ENCODE measurements at regions not wholly inside any gene's neighbourhood (a gene's known extent, or its start where the extent isn't known, plus 50 kb on each side); places are given as distances from the start of the nearest gene placed in this dataset.

DNA sequence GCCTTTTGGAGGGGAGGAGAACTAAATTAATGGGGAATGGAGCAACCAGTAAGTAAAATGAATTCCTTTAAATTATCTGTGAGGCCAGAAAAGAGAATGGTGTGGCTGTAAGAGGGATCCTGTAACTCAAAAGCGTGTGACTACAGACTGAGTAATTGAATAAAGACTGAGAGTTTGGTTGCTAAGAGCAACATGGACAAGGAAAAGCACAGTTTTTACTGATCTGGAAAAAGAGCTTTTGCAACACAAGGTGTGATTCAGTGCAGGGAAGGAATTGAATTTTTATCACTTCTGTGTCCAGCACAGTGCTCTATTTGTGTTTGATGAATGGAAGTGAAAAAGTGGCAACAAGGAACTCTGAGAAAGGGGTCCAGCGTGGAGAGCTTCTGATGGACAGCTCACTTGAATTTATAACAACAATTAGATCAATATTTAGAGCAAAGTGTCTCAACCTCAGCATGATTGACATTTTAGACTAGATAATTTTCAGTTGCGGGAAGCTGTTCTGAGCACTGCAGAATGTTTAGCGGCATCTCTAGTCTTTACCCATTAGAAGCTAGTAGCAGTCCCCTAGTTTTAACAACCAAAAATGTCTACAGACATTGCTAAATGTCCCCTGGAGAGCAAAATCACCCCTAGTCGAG lies 202.8 kb upstream of the BDNF start:
- peak; percentile 11 to 74 for DNase-seq (ENCODE audit: low read depth in 2 of 2)
- no peaks in the 10 kb centered on the region for H3K79me2 ChIP-seq (ENCODE audit: control insufficient read depth, insufficient read depth, low read length)
- H2AFZ ChIP-seq (ENCODE audit: low read length): no peak overlapping the region
- no peaks in the 10 kb centered on the region for H4K20me1 ChIP-seq (ENCODE audit: control insufficient read depth, extremely low read depth, insufficient read depth, low read length)
- H3K27me3 ChIP-seq (ENCODE audit: control insufficient read depth, insufficient read depth, low read length): no peaks in the 10 kb centered on the region
- peaks cover 4% of the 10 kb centered on the region for H3K4me1 ChIP-seq (ENCODE audit: control insufficient read depth, extremely low read depth, insufficient read depth, low read length)
- no peaks in the 10 kb centered on the region for H3K9me3 ChIP-seq (ENCODE audit: control insufficient read depth, insufficient read depth, low read depth, low read length)
- no peak overlapping the region for H3K27ac ChIP-seq (ENCODE audit: insufficient read depth, low read length)
- H3K4me2 ChIP-seq (ENCODE audit: extremely low read depth, insufficient read depth, low read length): no peak overlapping the region
- no peaks in the 10 kb centered on the region for H3K36me3 ChIP-seq (ENCODE audit: control insufficient read depth, insufficient read depth, low read length)
- no peak overlapping the region for H3K4me3 ChIP-seq (replicated peaks in 1 of 4; ENCODE audit: control extremely low read depth in 1 of 4, insufficient read depth in 1 of 4, low read depth in 3 of 4, low read length in 4 of 4)
- H3K9ac ChIP-seq (ENCODE audit: insufficient read depth, low read length): no peak overlapping the region
- TF ChIP-seq, protein P1, sequence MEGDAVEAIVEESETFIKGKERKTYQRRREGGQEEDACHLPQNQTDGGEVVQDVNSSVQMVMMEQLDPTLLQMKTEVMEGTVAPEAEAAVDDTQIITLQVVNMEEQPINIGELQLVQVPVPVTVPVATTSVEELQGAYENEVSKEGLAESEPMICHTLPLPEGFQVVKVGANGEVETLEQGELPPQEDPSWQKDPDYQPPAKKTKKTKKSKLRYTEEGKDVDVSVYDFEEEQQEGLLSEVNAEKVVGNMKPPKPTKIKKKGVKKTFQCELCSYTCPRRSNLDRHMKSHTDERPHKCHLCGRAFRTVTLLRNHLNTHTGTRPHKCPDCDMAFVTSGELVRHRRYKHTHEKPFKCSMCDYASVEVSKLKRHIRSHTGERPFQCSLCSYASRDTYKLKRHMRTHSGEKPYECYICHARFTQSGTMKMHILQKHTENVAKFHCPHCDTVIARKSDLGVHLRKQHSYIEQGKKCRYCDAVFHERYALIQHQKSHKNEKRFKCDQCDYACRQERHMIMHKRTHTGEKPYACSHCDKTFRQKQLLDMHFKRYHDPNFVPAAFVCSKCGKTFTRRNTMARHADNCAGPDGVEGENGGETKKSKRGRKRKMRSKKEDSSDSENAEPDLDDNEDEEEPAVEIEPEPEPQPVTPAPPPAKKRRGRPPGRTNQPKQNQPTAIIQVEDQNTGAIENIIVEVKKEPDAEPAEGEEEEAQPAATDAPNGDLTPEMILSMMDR (conservative IDR thresholded peaks at IDR 0.05 in 1 of 2, IDR thresholded peaks at IDR 0.05 in 1 of 2; ENCODE audit: low read depth in 1 of 2, low read length in 2 of 2): no peak
- no peak for TF ChIP-seq EZH2 (IDR thresholded peaks at IDR 0.05; ENCODE audit: low read length, missing control alignments)

DNA sequence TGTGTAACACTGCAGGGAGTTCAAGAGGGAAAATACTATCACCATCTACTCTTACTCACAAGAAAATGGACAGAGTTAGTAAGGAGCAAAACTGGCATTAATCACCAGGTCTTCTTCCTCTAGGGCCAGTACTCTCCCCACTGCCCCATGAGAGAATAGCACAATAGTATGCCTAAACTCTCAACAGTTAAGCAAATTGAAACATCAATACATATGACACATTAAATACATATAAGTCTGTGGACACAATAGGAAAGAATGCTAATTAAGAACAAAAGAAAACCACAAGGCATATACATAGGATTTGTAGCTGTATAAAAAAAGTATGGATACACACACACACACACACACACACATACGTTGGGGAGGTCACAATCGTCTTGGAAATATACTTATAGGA lies 197.9 kb upstream of the BDNF start:
- Histone ChIP-seq H3K79me2 (ENCODE audit: control insufficient read depth, insufficient read depth, low read length) (no peaks in the 10 kb centered on the region), H3K36me3 (ENCODE audit: control insufficient read depth, insufficient read depth, low read length) (no peaks in the 10 kb centered on the region), H3K9ac (ENCODE audit: insufficient read depth, low read length) (no peak overlapping the region), H3K27ac (ENCODE audit: insufficient read depth, low read length) (no peak overlapping the region), H3K4me2 (ENCODE audit: extremely low read depth, insufficient read depth, low read length) (no peak overlapping the region), H3K9me3 (ENCODE audit: control insufficient read depth, insufficient read depth, low read depth, low read length) (no peaks in the 10 kb centered on the region), H4K20me1 (ENCODE audit: control insufficient read depth, extremely low read depth, insufficient read depth, low read length) (no peaks in the 10 kb centered on the region), H3K4me1 (ENCODE audit: control insufficient read depth, extremely low read depth, insufficient read depth, low read length) (no peaks in the 10 kb centered on the region), H3K4me3 (replicated peaks in 1 of 4; ENCODE audit: control extremely low read depth in 1 of 4, insufficient read depth in 1 of 4, low read depth in 3 of 4, low read length in 4 of 4) (no peak overlapping the region), H2AFZ (ENCODE audit: low read length) (no peak overlapping the region), H3K27me3 (ENCODE audit: control insufficient read depth, insufficient read depth, low read length) (no peaks in the 10 kb centered on the region)
- DNase-seq (ENCODE audit: low read depth in 2 of 2): no peak
- TF ChIP-seq, protein P1 (conservative IDR thresholded peaks at IDR 0.05 in 1 of 2, IDR thresholded peaks at IDR 0.05 in 1 of 2; ENCODE audit: low read depth in 1 of 2, low read length in 2 of 2): no peak
- TF ChIP-seq EZH2 (IDR thresholded peaks at IDR 0.05; ENCODE audit: low read length, missing control alignments): no peak

DNA sequence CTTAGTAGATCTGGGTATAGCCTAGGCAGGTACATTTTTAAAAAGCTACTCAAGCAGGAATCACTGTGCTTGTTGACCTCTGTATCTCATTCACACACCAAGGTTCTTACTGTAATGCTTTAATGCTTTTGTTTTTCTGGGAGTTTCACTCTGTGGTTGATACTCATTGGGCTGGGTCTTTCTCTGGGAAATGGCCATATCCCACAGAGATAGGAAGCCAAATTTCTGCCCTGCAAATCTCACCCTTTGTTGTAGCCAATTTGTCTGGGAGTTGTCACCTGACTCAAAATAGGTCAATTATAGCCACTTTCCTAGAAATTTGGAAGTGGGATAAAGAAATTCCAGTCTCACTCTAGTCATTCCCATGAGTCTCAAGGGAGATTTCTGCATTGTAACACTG lies 195.8 kb upstream of the BDNF start:
- Histone ChIP-seq H3K4me2 (ENCODE audit: extremely low read depth, insufficient read depth, low read length) (no peak overlapping the region), H3K4me3 (replicated peaks in 1 of 4; ENCODE audit: control extremely low read depth in 1 of 4, insufficient read depth in 1 of 4, low read depth in 3 of 4, low read length in 4 of 4) (no peak overlapping the region), H2AFZ (ENCODE audit: low read length) (no peak overlapping the region), H3K9ac (ENCODE audit: insufficient read depth, low read length) (no peak overlapping the region), H3K27me3 (ENCODE audit: control insufficient read depth, insufficient read depth, low read length) (no peaks in the 10 kb centered on the region), H3K27ac (ENCODE audit: insufficient read depth, low read length) (no peak overlapping the region), H3K9me3 (ENCODE audit: control insufficient read depth, insufficient read depth, low read depth, low read length) (no peaks in the 10 kb centered on the region), H4K20me1 (ENCODE audit: control insufficient read depth, extremely low read depth, insufficient read depth, low read length) (no peaks in the 10 kb centered on the region), H3K4me1 (ENCODE audit: control insufficient read depth, extremely low read depth, insufficient read depth, low read length) (no peaks in the 10 kb centered on the region), H3K36me3 (ENCODE audit: control insufficient read depth, insufficient read depth, low read length) (no peaks in the 10 kb centered on the region), H3K79me2 (ENCODE audit: control insufficient read depth, insufficient read depth, low read length) (no peaks in the 10 kb centered on the region)
- no peak for DNase-seq (ENCODE audit: low read depth in 2 of 2)
- TF ChIP-seq, protein P1 (conservative IDR thresholded peaks at IDR 0.05 in 1 of 2, IDR thresholded peaks at IDR 0.05 in 1 of 2; ENCODE audit: low read depth in 1 of 2, low read length in 2 of 2): no peak
- TF ChIP-seq EZH2 (IDR thresholded peaks at IDR 0.05; ENCODE audit: low read length, missing control alignments): no peak

Data from fibroblast of lung (primary cell).